GM12865 (cell line): ENCODE measurements at regions not wholly inside any gene's neighbourhood (a gene's known extent, or its start where the extent isn't known, plus 50 kb on each side); places are given as distances from the start of the nearest gene placed in this dataset.
A peak's percentile ranks its signal among the peaks of the same experiment; 100 is the strongest.

Source experiments
- DNase-seq: peaks from one replicate; pipeline ENCODE4 v3.0.0; 2010; ENCODE audit warnings: low read depth
- H3K4me3 ChIP-seq: 2 replicates; pipeline ENCODE4 v1.5.1; 2011; ENCODE audit warnings: mild to moderate bottlenecking, low read depth, low read length, control low read depth
- CTCF ChIP-seq: IDR thresholded peaks from 2 replicates; pipeline ENCODE4 v1.5.1; 2011; ENCODE audit warnings: low read length, control low read depth, low read depth, inconsistent platforms; ENCODE audit not compliant: insufficient read depth; ENCODE audit errors: missing control alignments

GRCh38 chr7:46939089-46939488, 642.8 kb downstream of the TNS3 start:
- no peak overlapping the region for H3K4me3 ChIP-seq

GRCh38 chr7:46937826-46938225, 644.1 kb downstream of the TNS3 start:
- TF ChIP-seq CTCF, result no peak
- H3K4me3 ChIP-seq, result no peak overlapping the region
- DNase-seq, result no peak

More at GRCh38 chr7:46939089-46939488, 642.8 kb downstream of the TNS3 start:
- peak; percentile 58 for DNase-seq
- TF ChIP-seq CTCF, result no peak

GRCh38 chr7:46934198-46934825, 647.6 kb downstream of the TNS3 start:
- no peak for DNase-seq
- TF ChIP-seq CTCF, result no peak
- no peak overlapping the region for H3K4me3 ChIP-seq

GRCh38 chr7:46933596-46933995, 648.3 kb downstream of the TNS3 start:
- H3K4me3 ChIP-seq, result no peak overlapping the region
- DNase-seq, result no peak
- TF ChIP-seq CTCF, result no peak

- no peak for TF ChIP-seq CTCF
Measured at GRCh38 chr7:46932676-46933424, 649.1 kb downstream of the TNS3 start.

GRCh38 chr7:46932306-46932675, 649.6 kb downstream of the TNS3 start:
- no peak for TF ChIP-seq CTCF
- DNase-seq, result no peak
- H3K4me3 ChIP-seq, result no peak overlapping the region

More at GRCh38 chr7:46932676-46933424, 649.1 kb downstream of the TNS3 start:
- H3K4me3 ChIP-seq, result no peak overlapping the region
- no peak for DNase-seq

- TF ChIP-seq CTCF, result no peak
- peak; percentile 42 for DNase-seq
- H3K4me3 ChIP-seq, result no peak overlapping the region
Measured at GRCh38 chr7:46930366-46930765, 651.5 kb downstream of the TNS3 start.
